Stimulated activated memory B cell treated with anti-CD40 and anti-IgM and Interleukin-4, amounts not matched to agents 10 μg/mL and 1 μg/mL and 100 μg/mL, for 72 hours (primary cell): ENCODE measurements at regions not wholly inside any gene's neighbourhood (a gene's known extent, or its start where the extent isn't known, plus 50 kb on each side); places are given as distances from the start of the nearest gene placed in this dataset.
"Not testable (repeated sequence)": the region's sequence is repeated elsewhere in the genome, so short reads cannot be mapped to it uniquely, and the experiment has no call there.

ENCODE experiments used
- ATAC-seq: fragments of 150-1000 bp; cut with Tn5 transposase; 2 replicates; pipeline ENCODE4 v1.10.0; 2021
- H3K27ac Mint-ChIP-seq: one replicate; pipeline ENCODE4 v1.8.0; 2022; ENCODE audit warnings: mild to moderate bottlenecking, mixed read lengths
- H3K27me3 Mint-ChIP-seq: one replicate; pipeline ENCODE4 v1.8.0; 2022; ENCODE audit warnings: mixed read lengths
- H3K36me3 Mint-ChIP-seq: one replicate; pipeline ENCODE4 v1.8.0; 2022; ENCODE audit warnings: mixed read lengths
- H3K4me1 Mint-ChIP-seq: one replicate; pipeline ENCODE4 v1.8.0; 2022; ENCODE audit warnings: mixed read lengths
- H3K4me3 Mint-ChIP-seq: one replicate; pipeline ENCODE4 v1.8.0; 2022; ENCODE audit warnings: mild to moderate bottlenecking, moderate library complexity, mixed read lengths
- H3K9me3 Mint-ChIP-seq: one replicate; pipeline ENCODE4 v1.8.0; 2022; ENCODE audit warnings: mixed read lengths

DNA sequence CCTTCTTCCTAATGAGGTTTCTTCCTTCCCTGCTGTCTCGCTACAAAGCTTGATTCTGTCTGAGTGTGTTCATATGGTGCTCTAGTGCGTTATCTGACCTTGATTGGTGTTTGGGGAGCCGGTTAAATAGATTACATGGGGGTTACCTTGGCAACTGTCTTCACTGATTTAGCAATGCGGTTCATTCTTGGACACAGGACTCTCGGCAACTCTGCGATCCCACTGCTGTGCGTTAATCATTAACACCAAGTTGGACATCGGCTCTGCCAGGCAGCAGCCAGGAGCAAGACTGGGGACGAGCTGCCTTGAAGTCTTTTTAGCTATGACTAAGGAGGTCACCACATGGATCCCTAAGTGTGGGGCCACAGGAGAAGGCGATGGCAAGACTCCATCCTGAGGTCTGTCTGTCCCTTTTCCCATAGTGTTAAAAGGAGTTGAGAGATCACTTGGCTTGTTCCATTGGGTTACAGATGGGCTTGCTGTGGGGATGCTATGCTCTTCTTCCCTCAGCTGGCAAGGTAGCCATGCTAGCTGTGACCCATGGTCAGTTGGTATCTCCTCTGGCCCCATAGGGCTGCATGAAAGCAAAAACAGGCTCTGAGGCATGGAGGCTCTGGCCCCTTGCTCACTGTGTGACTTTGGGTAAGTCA is 93.4 kb upstream of the MAMLD1 start:
- H3K27me3 Mint-ChIP-seq, result no peaks in the 10 kb centered on the region
- no peak overlapping the region for H3K4me3 Mint-ChIP-seq
- no peaks in the 10 kb centered on the region for H3K9me3 Mint-ChIP-seq
- ATAC-seq, result no peak
- H3K36me3 Mint-ChIP-seq, result no peaks in the 10 kb centered on the region
- no peak overlapping the region for H3K27ac Mint-ChIP-seq
- no peaks in the 10 kb centered on the region for H3K4me1 Mint-ChIP-seq

DNA sequence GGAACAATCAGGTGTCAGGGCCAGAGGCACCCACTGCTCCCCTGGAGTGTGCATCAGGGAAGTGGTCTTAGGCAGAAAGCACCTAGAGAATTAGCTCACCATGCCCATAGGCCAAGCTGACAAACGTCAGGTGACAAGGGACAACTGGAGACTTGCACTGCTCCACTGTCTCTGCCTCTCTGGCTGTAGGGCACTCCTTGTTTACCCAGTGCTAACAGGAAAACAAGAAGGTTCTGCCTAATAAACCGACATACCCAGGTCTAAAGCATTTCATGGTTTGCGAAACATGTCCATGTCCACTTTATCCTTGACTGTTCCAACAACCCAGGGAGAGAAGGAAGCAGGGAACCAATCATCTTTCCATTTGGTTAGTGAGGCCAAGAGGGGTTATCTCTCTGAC is 92.5 kb upstream of the MAMLD1 start:
- H3K27me3 Mint-ChIP-seq, result no peaks in the 10 kb centered on the region
- no peak for ATAC-seq
- no peaks in the 10 kb centered on the region for H3K9me3 Mint-ChIP-seq
- no peaks in the 10 kb centered on the region for H3K4me1 Mint-ChIP-seq
- no peaks in the 10 kb centered on the region for H3K36me3 Mint-ChIP-seq
- no peak overlapping the region for H3K4me3 Mint-ChIP-seq
- H3K27ac Mint-ChIP-seq, result no peak overlapping the region

DNA sequence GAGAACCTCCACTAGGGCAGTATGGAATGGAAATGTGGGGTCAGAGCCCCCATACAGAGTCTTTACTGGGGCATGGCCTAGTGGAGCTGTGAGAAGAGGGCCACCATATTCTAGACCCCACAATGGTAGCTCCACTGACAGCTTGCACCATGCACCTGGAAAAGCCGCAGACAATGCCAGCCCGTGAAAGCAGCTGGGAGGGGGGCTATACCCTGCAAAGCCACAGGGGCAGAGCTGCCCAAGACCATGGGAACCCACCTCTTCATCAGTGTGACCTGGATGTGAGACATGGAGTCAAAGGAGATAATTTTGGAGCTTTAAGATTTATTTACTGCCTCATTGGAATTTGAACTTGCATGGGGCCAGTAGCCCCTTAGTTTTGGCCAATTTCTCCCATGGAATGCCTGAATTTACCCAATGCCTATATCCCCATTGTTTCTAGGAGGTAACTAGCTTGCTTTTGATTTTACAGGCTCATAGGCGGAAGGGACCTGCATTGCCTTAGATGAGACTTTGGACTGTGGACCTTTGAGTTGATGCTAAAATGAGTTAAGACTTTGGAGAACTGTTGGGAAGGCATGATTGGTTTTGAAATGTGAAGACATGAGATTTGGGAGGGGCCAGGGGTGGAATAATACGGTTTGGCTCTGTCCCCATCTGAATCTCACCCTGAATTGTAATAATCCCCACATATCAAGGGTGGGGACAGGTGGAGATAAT is 89.4 kb upstream of the MAMLD1 start:
- not testable (repeated sequence) for H3K9me3 Mint-ChIP-seq, H3K27me3 Mint-ChIP-seq, H3K27ac Mint-ChIP-seq, H3K36me3 Mint-ChIP-seq, ATAC-seq, H3K4me3 Mint-ChIP-seq, H3K4me1 Mint-ChIP-seq

DNA sequence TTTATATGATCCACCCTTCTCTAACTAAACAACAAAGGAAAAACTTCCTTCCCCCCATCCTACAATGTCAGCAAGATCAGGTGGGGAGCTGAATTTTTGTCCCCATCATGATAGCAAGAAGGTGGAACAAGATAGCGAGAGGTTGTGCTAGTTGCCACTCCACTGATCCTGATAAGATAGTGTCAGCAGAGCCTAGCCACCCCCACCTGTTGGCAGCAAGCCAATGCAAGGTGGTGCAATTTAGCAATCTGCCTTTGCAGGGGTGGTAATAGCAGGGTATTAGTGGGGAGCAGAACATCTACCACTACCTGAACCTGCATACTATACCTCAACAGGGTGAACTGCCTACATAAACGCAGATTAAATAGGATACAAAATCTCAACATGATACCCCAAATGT is 80.2 kb upstream of the MAMLD1 start:
- Mint-ChIP-seq H3K4me1 (no peaks in the 10 kb centered on the region), H3K9me3 (peaks cover 2% of the 10 kb centered on the region), H3K4me3 (no peak overlapping the region), H3K27ac (no peak overlapping the region), H3K36me3 (no peaks in the 10 kb centered on the region), H3K27me3 (peaks cover 11% of the 10 kb centered on the region)
- no peak for ATAC-seq

DNA sequence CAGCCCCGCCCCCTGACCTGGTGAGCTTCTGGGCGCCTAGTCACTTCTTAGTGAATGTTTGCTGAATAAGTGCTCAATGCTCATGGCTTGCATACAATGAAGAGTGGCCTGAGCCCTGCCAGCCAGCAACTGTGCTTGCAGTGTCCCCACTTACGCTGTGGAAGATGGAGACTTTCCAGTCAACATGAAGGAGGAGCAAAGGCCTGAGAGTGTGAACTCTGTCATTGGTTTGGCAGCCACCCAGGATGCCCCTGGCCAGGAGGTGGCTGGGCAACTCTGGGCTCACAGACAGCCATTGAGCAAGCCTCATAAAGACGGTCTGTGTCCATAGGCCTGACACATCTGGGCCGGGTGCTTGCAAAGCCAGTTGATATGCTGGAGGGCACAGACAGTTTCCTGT is 72.1 kb upstream of the MAMLD1 start:
- Mint-ChIP-seq H3K4me3 (no peak overlapping the region), H3K4me1 (no peaks in the 10 kb centered on the region), H3K27ac (no peak overlapping the region), H3K27me3 (no peaks in the 10 kb centered on the region), H3K36me3 (no peaks in the 10 kb centered on the region), H3K9me3 (no peaks in the 10 kb centered on the region)
- no peak for ATAC-seq

DNA sequence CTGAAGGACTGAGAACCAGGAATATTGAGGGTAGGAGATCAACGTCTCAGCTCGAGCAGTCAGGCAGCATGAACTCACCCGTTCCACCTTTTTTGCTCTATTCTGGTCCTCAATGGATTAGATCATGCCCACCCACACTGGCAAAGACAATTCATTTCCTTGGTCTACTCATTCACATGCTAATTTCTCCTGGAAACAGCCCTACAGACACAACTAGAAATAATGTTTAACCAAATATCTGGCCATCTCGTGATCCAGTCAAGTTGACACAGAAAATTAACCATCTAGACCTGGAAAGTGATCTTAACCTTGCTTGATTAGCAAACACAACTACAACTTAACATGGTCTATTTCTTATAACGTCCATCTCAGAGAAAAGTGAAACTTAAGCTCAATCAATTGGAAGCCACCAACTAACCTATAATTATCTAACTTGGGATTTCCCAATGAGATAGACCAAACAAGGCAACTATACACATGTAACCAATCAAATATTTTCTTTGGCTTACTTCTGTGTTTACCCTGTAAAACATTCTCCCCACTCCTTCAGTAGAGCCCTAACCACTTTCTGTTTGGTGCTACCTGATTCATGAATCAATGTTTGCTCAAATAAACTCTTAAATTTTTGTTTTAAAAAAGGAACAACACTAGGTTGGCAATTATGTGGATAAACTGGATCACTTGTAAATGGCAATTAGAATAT is 69.7 kb upstream of the MAMLD1 start:
- H3K36me3 Mint-ChIP-seq, result no peaks in the 10 kb centered on the region
- no peak for ATAC-seq

DNA sequence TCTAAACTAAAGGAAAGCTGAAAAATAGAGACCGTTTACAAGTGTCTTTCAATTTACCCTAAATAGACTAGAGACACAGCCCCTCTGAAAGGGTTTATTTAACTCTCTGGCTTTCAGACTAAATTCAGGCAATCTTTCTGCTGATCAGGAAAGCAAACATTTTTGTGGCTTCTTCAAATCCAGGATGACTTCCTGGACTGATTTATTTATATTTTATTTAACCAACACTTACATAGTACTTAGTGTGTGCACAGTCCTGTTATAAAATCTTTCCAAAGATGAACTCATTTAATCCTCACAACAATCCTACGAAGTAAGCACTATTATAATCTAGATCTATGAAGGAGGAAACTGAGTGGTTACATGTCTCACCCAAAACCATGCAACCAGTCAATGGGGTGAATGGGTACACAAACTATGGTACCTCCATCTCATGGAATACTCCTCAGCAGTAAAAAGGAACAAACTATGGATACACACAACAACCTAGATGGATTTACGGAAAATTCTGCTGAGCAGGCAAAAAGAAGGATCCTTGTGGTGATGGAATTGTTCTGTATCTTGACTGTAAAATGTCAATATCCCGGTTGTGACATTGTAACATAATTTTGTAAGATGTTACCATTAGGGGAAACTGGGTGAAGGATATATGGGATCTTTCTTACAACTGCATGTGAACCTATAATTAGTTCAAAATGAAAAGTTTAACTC is 64.1 kb upstream of the MAMLD1 start:
- no peaks in the 10 kb centered on the region for H3K9me3 Mint-ChIP-seq
- H3K4me1 Mint-ChIP-seq, result no peaks in the 10 kb centered on the region
- ATAC-seq, result no peak
- no peaks in the 10 kb centered on the region for H3K36me3 Mint-ChIP-seq
- H3K4me3 Mint-ChIP-seq, result no peak overlapping the region
- H3K27ac Mint-ChIP-seq, result no peak overlapping the region
- H3K27me3 Mint-ChIP-seq, result peaks cover 7% of the 10 kb centered on the region

More for the DNA sequence above, 69.7 kb upstream of the MAMLD1 start:
- Mint-ChIP-seq H3K27me3 (no peaks in the 10 kb centered on the region), H3K27ac (no peak overlapping the region), H3K4me1 (no peaks in the 10 kb centered on the region), H3K9me3 (no peaks in the 10 kb centered on the region), H3K4me3 (no peak overlapping the region)

DNA sequence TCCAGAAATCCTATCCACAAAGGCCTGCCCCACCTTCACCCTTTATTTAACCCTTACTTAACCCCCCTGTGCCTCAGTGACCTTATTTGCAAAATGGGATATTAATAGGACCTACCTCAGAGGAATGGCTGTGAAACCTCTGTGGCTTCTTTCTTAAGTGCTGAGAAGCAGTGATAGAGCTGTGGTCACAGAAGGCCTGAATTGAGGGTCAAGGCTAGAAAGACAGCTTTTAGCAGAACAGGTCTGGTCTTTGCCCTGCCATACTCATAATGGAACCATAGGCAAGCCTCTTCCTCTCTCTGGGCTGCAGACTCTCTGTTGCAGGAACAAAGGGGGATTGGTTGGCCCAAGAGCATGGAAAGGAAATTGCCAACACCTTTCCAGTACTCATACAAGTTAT is 63.5 kb upstream of the MAMLD1 start:
- no peak for ATAC-seq
- Mint-ChIP-seq H3K4me3 (no peak overlapping the region), H3K4me1 (no peaks in the 10 kb centered on the region), H3K27me3 (peaks cover 7% of the 10 kb centered on the region), H3K36me3 (no peaks in the 10 kb centered on the region), H3K27ac (no peak overlapping the region), H3K9me3 (no peaks in the 10 kb centered on the region)

DNA sequence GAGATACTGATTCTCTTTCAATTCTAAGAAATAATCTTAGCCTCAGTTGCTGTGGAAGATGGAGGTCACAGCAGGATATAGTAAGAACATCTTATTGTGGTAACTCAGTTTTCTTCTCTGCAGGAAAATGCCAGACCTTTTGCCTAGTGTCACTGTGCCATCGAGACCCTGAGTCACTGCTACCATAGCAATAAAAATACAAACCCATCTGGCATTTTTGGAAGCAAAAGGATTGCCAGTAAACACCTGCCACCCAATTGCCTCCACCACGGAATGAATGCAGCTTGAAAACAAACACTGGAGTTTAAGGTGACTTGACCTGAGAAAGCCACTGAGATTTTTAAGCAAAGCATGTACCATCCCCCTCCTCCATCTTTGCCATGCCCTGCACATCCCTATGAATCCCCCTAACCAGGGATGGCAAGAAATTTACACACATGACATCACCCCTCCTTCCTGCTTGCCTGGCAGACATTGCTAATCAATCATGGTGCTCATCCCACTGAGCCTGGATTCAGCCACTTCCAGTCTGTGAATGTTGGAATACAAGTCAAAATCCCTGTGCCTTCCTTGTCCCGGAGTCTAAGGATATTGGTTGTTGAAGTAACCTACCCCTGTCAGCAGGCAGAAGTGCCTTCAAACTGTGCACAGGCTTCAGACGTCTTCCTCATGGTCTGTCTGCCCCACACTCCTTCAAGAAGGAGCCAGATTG is 59.6 kb upstream of the MAMLD1 start:
- Mint-ChIP-seq H3K4me1 (no peaks in the 10 kb centered on the region), H3K27me3 (peaks cover 7% of the 10 kb centered on the region), H3K9me3 (no peaks in the 10 kb centered on the region), H3K4me3 (no peak overlapping the region), H3K27ac (no peak overlapping the region), H3K36me3 (no peaks in the 10 kb centered on the region)
- ATAC-seq, result no peak

DNA sequence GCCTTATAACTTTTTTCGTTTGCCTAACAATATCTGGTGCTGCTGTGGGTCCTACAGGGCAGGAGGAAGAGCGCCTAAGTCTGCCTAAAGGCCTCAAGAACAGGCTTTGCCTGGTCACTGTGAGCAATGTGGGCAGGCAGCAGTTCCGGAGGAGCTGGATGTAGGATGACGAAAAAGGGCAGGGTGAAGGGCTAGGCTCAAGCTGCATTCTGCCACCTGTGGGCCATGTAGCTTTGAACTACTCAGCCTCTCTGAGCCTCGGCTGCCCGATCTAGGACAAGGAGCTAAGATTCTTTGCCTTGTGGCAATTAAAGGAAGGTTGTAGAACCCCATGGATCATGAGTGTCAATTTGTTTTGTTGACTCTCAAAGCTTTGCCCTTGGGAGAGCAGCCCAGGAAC is 57.1 kb upstream of the MAMLD1 start:
- Mint-ChIP-seq H3K9me3 (no peaks in the 10 kb centered on the region), H3K27me3 (peaks cover 7% of the 10 kb centered on the region), H3K4me3 (no peak overlapping the region), H3K4me1 (no peaks in the 10 kb centered on the region), H3K36me3 (no peaks in the 10 kb centered on the region), H3K27ac (no peak overlapping the region)
- ATAC-seq, result no peak

DNA sequence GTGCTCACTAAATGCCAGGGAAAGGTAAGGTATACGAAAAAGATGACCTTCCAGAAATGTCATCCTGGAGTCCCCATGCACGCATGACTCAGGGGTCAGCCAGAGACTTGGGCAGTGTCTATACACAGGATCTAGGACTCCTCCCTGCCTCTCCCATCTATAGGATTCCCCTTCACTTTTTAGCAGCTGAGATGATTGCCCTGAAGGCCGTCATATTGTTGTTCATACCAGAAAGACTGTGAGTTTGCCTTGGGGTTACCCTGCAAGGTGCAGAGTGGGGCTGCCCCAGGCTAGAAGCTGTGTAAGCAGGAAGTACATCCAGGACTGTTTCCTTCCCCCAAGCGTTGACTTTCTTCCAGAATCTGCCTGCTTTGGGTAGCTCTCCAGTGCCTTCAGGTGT is 55.1 kb upstream of the MAMLD1 start:
- Mint-ChIP-seq H3K27me3 (peaks cover 8% of the 10 kb centered on the region), H3K4me3 (no peak overlapping the region), H3K27ac (no peak overlapping the region), H3K9me3 (no peaks in the 10 kb centered on the region), H3K4me1 (no peaks in the 10 kb centered on the region), H3K36me3 (no peaks in the 10 kb centered on the region)
- ATAC-seq, result no peak

DNA sequence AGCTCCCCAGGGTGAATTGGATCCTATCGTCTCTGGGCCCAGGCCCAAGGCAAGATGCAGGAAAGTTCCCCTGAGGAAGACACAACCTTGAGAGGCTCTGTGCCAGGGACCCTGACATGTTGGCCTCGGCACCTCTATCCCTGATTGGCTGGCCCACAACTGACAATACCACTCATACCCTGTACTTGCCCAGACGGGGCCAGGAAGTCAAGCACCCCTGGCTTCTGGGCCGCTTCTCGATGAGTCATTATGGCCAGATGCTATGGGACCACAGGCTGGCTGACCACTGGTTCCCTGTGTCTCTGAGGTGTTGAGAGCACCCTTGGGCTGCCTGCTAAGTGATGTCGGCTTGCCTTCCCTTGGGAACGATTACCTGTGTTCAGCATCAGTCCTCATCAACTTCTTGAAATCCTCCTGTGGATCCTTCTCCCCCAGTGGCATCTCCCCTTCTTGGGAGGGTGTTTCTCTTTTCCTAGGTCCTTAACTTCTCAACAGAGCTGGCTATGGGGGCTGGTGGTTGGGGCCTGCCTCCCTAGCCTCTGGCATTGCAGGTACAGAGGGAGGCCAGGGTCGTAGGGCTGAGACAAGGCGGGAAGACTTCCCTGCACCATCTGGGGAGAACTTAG is 54.5 kb upstream of the MAMLD1 start:
- Mint-ChIP-seq H3K4me1 (no peaks in the 10 kb centered on the region), H3K27ac (no peak overlapping the region)

DNA sequence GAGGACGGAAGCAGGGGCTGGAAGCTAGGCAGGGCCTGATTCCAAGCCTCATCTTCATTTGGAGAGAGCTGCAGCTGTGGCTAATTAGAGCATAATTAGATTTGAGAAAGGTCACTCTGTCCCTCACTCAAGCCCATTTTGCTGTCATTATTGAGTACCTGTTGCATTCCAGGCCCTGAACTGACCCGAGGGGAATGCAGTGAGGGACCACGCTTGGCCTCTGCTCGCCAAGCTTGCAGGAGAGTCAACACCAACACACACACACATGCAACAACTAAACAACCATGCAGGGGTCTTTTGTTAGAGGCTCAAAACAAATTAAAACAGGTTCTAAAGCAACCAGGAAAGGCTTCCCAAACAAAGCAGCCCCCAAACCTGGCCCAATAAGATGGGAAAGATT is 52.7 kb upstream of the MAMLD1 start:
- H3K4me1 Mint-ChIP-seq, result no peaks in the 10 kb centered on the region
- H3K9me3 Mint-ChIP-seq, result no peaks in the 10 kb centered on the region
- peaks cover 10% of the 10 kb centered on the region for H3K27me3 Mint-ChIP-seq
- no peaks in the 10 kb centered on the region for H3K36me3 Mint-ChIP-seq
- no peak overlapping the region for H3K27ac Mint-ChIP-seq
- no peak for ATAC-seq
- H3K4me3 Mint-ChIP-seq, result no peak overlapping the region

More for the DNA sequence above, 54.5 kb upstream of the MAMLD1 start:
- ATAC-seq, result no peak
- no peak overlapping the region for H3K4me3 Mint-ChIP-seq
- H3K9me3 Mint-ChIP-seq, result no peaks in the 10 kb centered on the region
- peaks cover 11% of the 10 kb centered on the region for H3K27me3 Mint-ChIP-seq
- no peaks in the 10 kb centered on the region for H3K36me3 Mint-ChIP-seq

DNA sequence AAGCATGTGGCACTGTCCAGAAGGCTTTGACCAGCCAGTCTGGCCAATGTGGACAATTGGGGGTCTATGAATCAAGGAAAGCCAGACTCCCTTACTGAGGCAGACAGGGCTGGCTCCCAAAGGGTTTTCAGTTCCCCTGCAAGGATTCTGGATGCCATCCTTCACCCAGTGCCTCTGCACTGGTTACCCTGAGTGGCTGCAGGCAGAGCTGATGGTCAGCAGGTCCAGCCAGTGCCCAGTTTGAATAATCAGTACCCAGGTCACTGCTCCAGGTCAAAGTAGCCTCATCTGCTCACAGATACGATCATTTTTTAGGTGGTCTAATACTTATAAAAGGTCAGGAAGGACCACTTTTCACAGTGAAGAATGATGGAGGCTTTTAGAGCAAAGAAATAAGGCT is 52.2 kb upstream of the MAMLD1 start:
- Mint-ChIP-seq H3K4me1 (no peaks in the 10 kb centered on the region), H3K4me3 (no peak overlapping the region), H3K27me3 (peaks cover 10% of the 10 kb centered on the region), H3K27ac (no peak overlapping the region), H3K36me3 (no peaks in the 10 kb centered on the region), H3K9me3 (no peaks in the 10 kb centered on the region)
- no peak for ATAC-seq

DNA sequence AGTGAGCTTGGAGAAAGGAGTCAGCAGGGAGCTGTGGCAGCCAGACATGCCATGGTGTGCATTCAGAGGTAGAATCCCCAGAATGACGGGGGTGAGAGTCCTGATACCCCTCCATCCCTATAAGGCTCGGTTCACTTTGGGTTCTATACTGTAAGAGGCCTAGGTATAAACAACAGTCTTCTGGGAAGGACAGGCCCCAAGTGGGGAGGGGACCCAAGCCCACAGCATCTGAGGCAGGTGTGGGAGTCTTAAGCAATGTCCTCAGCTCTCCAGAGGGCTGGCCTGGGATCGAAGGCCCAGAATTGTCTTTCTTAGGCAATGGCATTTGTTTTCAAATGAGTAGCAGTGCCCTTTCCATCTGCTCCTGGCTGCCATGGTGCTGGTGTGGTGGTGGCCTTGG is 50.2 kb upstream of the MAMLD1 start:
- no peaks in the 10 kb centered on the region for H3K4me1 Mint-ChIP-seq
- ATAC-seq, result no peak
- H3K9me3 Mint-ChIP-seq, result no peaks in the 10 kb centered on the region
- no peak overlapping the region for H3K4me3 Mint-ChIP-seq
- no peak overlapping the region for H3K27ac Mint-ChIP-seq
- no peaks in the 10 kb centered on the region for H3K36me3 Mint-ChIP-seq
- peaks cover 17% of the 10 kb centered on the region for H3K27me3 Mint-ChIP-seq
